ENCODE measurements at regions not wholly inside any gene's neighbourhood (a gene's known extent, or its start where the extent isn't known, plus 50 kb on each side); places are given as distances from the start of the nearest gene placed in this dataset.

- Histone ChIP-seq H3K9me1 (ENCODE audit: control insufficient read depth, extremely low read depth, insufficient read depth, low read length) (no peaks in the 10 kb centered on the region), H3K27me3 (ENCODE audit: control insufficient read depth, extremely low read depth, insufficient read depth, low read length) (no peaks in the 10 kb centered on the region), H3K4me2 (ENCODE audit: control insufficient read depth, extremely low read depth, insufficient read depth, low read depth, low read length) (no peak overlapping the region), H4K20me1 (ENCODE audit: control insufficient read depth, extremely low read depth, insufficient read depth, low read length) (no peaks in the 10 kb centered on the region), H2AFZ (ENCODE audit: control insufficient read depth, low read length) (no peak overlapping the region), H3K9me3 (ENCODE audit: control insufficient read depth, low read depth, low read length) (no peaks in the 10 kb centered on the region), H3K4me3 (ENCODE audit: control insufficient read depth in 2 of 3, extremely low read depth in 1 of 3, insufficient read depth in 2 of 3, low read depth in 1 of 3, low read length in 3 of 3) (no peak overlapping the region), H3K9ac (ENCODE audit: control insufficient read depth, extremely low read depth, insufficient read depth, low read length) (no peak overlapping the region), H3K79me2 (ENCODE audit: control insufficient read depth, insufficient read depth, low read length) (no peaks in the 10 kb centered on the region), H3K4me1 (ENCODE audit: control insufficient read depth, extremely low read depth, insufficient read depth, low read length) (no peaks in the 10 kb centered on the region), H3K27ac (ENCODE audit: control insufficient read depth, insufficient read depth, low read length) (no peak overlapping the region), H3K36me3 (ENCODE audit: control insufficient read depth in 2 of 2, extremely low read depth in 1 of 2, insufficient read depth in 2 of 2, low read length in 2 of 2) (no peaks in the 10 kb centered on the region)
- no peak for DNase-seq (ENCODE audit: low read depth, low spot score)
- dilution Hi-C loops (cut with MboI; ENCODE audit: extremely low pct_ligation_motif_present, low sequenced_read_pairs) = no loop called here
- TF ChIP-seq, protein P1, sequence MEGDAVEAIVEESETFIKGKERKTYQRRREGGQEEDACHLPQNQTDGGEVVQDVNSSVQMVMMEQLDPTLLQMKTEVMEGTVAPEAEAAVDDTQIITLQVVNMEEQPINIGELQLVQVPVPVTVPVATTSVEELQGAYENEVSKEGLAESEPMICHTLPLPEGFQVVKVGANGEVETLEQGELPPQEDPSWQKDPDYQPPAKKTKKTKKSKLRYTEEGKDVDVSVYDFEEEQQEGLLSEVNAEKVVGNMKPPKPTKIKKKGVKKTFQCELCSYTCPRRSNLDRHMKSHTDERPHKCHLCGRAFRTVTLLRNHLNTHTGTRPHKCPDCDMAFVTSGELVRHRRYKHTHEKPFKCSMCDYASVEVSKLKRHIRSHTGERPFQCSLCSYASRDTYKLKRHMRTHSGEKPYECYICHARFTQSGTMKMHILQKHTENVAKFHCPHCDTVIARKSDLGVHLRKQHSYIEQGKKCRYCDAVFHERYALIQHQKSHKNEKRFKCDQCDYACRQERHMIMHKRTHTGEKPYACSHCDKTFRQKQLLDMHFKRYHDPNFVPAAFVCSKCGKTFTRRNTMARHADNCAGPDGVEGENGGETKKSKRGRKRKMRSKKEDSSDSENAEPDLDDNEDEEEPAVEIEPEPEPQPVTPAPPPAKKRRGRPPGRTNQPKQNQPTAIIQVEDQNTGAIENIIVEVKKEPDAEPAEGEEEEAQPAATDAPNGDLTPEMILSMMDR (optimal IDR thresholded peaks at IDR 0.05 in 1 of 3, IDR thresholded peaks at IDR 0.05 in 1 of 3, conservative IDR thresholded peaks at IDR 0.05 in 1 of 3; ENCODE audit: extremely low read depth in 1 of 3, insufficient read depth in 2 of 3, low read length in 3 of 3) = no peak
- TF ChIP-seq EZH2 (IDR thresholded peaks at IDR 0.05; ENCODE audit: low read length) = no peak
- FAIRE-seq = no peak
Measured at GRCh38 chr2:239896075-239896474, 129.1 kb downstream of the NDUFA10 start.

DNA sequence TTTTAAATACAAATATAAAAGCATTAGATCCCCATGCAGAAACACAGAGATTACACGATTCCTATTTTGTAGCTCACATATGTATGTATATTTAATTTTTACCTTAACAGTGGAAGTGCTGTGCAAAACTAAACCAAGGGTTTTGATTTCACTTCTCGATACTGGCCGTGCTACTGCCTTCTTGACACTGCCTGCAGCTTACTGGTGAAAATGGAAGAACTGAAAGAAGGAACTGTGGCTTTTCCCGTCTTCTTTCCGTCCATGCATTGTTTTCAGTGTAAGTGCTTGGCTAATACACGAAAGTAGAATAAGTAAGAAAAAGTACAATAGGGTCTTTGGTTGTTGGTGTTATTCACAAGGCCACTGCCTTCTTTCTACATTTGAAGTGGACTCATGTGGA lies 129.5 kb downstream of the NDUFA10 start:
- Histone ChIP-seq H3K4me1 (ENCODE audit: control insufficient read depth, extremely low read depth, insufficient read depth, low read length) (no peaks in the 10 kb centered on the region), H3K9ac (ENCODE audit: control insufficient read depth, extremely low read depth, insufficient read depth, low read length) (no peak overlapping the region), H3K36me3 (ENCODE audit: control insufficient read depth in 2 of 2, extremely low read depth in 1 of 2, insufficient read depth in 2 of 2, low read length in 2 of 2) (no peaks in the 10 kb centered on the region), H3K4me2 (ENCODE audit: control insufficient read depth, extremely low read depth, insufficient read depth, low read depth, low read length) (no peak overlapping the region), H2AFZ (ENCODE audit: control insufficient read depth, low read length) (no peak overlapping the region), H3K4me3 (ENCODE audit: control insufficient read depth in 2 of 3, extremely low read depth in 1 of 3, insufficient read depth in 2 of 3, low read depth in 1 of 3, low read length in 3 of 3) (no peak overlapping the region), H3K9me3 (ENCODE audit: control insufficient read depth, low read depth, low read length) (no peaks in the 10 kb centered on the region), H3K27ac (ENCODE audit: control insufficient read depth, insufficient read depth, low read length) (no peak overlapping the region), H4K20me1 (ENCODE audit: control insufficient read depth, extremely low read depth, insufficient read depth, low read length) (no peaks in the 10 kb centered on the region), H3K79me2 (ENCODE audit: control insufficient read depth, insufficient read depth, low read length) (no peaks in the 10 kb centered on the region), H3K9me1 (ENCODE audit: control insufficient read depth, extremely low read depth, insufficient read depth, low read length) (no peaks in the 10 kb centered on the region), H3K27me3 (ENCODE audit: control insufficient read depth, extremely low read depth, insufficient read depth, low read length) (no peaks in the 10 kb centered on the region)
- no peak for TF ChIP-seq EZH2 (IDR thresholded peaks at IDR 0.05; ENCODE audit: low read length)
- TF ChIP-seq, protein P1 (optimal IDR thresholded peaks at IDR 0.05 in 1 of 3, IDR thresholded peaks at IDR 0.05 in 1 of 3, conservative IDR thresholded peaks at IDR 0.05 in 1 of 3; ENCODE audit: extremely low read depth in 1 of 3, insufficient read depth in 2 of 3, low read length in 3 of 3) = no peak
- FAIRE-seq = no peak
- DNase-seq (ENCODE audit: low read depth, low spot score) = no peak
- dilution Hi-C loops (cut with MboI; ENCODE audit: extremely low pct_ligation_motif_present, low sequenced_read_pairs) = no loop called here

Data from keratinocyte (primary cell).